Esophagus muscularis mucosa (tissue), 4 donors: ENCODE measurements at regions not wholly inside any gene's neighbourhood (a gene's known extent, or its start where the extent isn't known, plus 50 kb on each side); places are given as distances from the start of the nearest gene placed in this dataset.
"Not testable (repeated sequence)": the region's sequence is repeated elsewhere in the genome, so short reads cannot be mapped to it uniquely, and the experiment has no call there.

Experiments used
- DNase-seq: peaks from one replicate; pipeline ENCODE4 v3.0.0-alpha.2; 2017; ENCODE audit errors: extremely low spot score
- H3K27ac ChIP-seq, 4 donors: fragments of 200-600 bp; sonication (generic); replicated peaks in 1 of 4; 1 replicate in 3 of 4; 2 replicates in 1 of 4; pipeline ENCODE4 v1.5.1; 2016 to 2019; ENCODE audit warnings: mild to moderate bottlenecking in 1 of 4
- H3K27me3 ChIP-seq, 4 donors: fragments of 200-600 bp; sonication (generic); one replicate each; pipeline versions ENCODE4 v1.5.1 to v1.6.0; 2016 to 2019
- H3K36me3 ChIP-seq, 4 donors: fragments of 200-600 bp; sonication (generic); one replicate each; pipeline ENCODE4 v1.5.1; 2016 to 2019
- H3K4me1 ChIP-seq, 4 donors: fragments of 200-600 bp; sonication (generic); one replicate each; pipeline ENCODE4 v1.5.1; 2016 to 2019
- H3K4me3 ChIP-seq, 4 donors: fragments of 200-600 bp; sonication (generic); 1 replicate in 2 of 4; 2 replicates in 2 of 4; pipeline ENCODE4 v1.5.1; 2016 to 2019; ENCODE audit warnings: mild to moderate bottlenecking in 4 of 4, moderate library complexity in 1 of 4
- H3K9me3 ChIP-seq, 4 donors: fragments of 200-600 bp; sonication (generic); 1 replicate in 3 of 4; 2 replicates in 1 of 4; pipeline ENCODE4 v1.5.1; 2016 to 2019
- EP300 ChIP-seq: sonication (generic); formaldehyde crosslinking; IDR thresholded peaks from one replicate; pipeline ENCODE4 v1.6.1; 2017; ENCODE audit warnings: antibody characterized with exemption
- POLR2A ChIP-seq: fragments of 450-650 bp; IDR thresholded peaks from one replicate; pipeline ENCODE4 v1.6.1; 2017; ENCODE audit warnings: antibody characterized with exemption, moderate library complexity, mild to moderate bottlenecking, low read depth
- POLR2AphosphoS5 ChIP-seq, 2 donors: sonication (generic); formaldehyde crosslinking; IDR thresholded peaks; one replicate each; pipeline ENCODE4 v1.6.1; 2017; ENCODE audit warnings: antibody characterized with exemption in 2 of 2
- WGBS: methylation state at CpG from one replicate; pipeline ENCODE4 v1.1.5; 2018; 5-methylcytosine and 5-hydroxymethylcytosine counted together
- intact Hi-C: fragments of 100-400 bp; cut with DNase I; formaldehyde crosslinking; loops from one replicate; pipeline ENCODE4 v1.15.1; 2023
- TF ChIP-seq, protein P1 (sequence below), 3 experiments: fragments of 200-600 bp in 2 of 3; fragments of 450-650 bp in 1 of 3; sonication (generic) in 2 of 3; IDR thresholded peaks; one replicate each; pipeline ENCODE4 v1.5.1; 2017 to 2019; ENCODE audit warnings: antibody characterized with exemption in 3 of 3, mild to moderate bottlenecking in 2 of 3, moderate library complexity in 1 of 3

DNA sequence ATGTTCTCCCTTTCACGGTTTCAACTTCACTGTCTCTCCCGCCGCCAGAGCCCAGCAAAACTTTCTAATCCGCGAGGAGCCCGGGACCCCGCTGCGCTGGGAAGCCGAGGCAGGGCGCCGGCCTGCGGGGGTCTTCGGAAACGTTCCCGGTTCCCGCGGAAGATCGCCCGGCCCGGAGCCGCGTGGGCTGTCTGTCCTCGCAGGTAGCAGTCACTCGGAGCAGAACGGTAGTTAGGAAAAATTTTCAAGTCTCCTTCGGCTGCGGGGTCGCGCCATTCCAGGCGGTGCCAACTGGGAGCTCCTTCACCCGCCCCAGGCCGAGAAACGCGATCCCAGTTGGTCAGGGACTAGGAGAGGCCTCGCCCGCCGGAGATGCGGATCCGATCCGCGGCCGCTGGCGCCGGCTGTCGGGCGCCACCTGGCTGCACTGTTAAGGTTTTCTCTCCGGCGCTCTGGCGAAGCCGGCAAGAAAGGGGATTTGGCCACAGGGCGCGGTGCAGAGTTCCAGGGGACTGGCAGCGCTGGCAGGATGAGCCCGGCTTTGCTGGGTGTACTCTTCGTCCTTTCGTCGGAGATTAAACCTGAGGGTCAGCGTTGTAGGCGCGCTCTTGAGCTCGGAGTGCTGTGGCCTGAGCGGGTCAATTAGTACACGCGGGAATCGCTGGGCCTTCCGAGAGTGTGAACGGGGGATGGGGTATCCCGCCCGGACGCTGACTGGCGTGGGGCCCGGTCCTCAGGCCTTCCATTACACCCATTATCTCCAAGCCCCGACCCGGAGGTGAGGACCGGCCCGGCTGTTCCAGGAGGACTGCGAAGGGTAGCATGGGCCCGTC, 135.4 kb downstream of the KCNJ12 start:
- H3K27me3 ChIP-seq = peaks cover 0 to 9% (median 0%) of the 10 kb centered on the region in 4 donors
- intact Hi-C loops = loop anchor here (2.0 to 10.0 kb wide), 4 partner anchors 55 to 389 kb away; no protein-coding TSS in a partner anchor
- H3K4me1 ChIP-seq = peaks cover 9 to 19% (median 18%) of the 10 kb centered on the region in 4 donors
- peak overlapping the region; percentile 56 to 67 (median 58) for H3K4me3 ChIP-seq
- DNase-seq = no peak
- no peaks in the 10 kb centered on the region for H3K9me3 ChIP-seq
- no peaks in the 10 kb centered on the region for H3K36me3 ChIP-seq
- TF ChIP-seq, protein P1, sequence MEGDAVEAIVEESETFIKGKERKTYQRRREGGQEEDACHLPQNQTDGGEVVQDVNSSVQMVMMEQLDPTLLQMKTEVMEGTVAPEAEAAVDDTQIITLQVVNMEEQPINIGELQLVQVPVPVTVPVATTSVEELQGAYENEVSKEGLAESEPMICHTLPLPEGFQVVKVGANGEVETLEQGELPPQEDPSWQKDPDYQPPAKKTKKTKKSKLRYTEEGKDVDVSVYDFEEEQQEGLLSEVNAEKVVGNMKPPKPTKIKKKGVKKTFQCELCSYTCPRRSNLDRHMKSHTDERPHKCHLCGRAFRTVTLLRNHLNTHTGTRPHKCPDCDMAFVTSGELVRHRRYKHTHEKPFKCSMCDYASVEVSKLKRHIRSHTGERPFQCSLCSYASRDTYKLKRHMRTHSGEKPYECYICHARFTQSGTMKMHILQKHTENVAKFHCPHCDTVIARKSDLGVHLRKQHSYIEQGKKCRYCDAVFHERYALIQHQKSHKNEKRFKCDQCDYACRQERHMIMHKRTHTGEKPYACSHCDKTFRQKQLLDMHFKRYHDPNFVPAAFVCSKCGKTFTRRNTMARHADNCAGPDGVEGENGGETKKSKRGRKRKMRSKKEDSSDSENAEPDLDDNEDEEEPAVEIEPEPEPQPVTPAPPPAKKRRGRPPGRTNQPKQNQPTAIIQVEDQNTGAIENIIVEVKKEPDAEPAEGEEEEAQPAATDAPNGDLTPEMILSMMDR (IDR thresholded peaks at IDR 0.05) = peak; percentile 44 to 84 (median 83)
- TF ChIP-seq POLR2A = no peak
- peak overlapping the region; percentile 43 to 63 (median 50) for H3K27ac ChIP-seq
- WGBS = 2% methylated on average over 35 of the region's 78 CpGs

DNA sequence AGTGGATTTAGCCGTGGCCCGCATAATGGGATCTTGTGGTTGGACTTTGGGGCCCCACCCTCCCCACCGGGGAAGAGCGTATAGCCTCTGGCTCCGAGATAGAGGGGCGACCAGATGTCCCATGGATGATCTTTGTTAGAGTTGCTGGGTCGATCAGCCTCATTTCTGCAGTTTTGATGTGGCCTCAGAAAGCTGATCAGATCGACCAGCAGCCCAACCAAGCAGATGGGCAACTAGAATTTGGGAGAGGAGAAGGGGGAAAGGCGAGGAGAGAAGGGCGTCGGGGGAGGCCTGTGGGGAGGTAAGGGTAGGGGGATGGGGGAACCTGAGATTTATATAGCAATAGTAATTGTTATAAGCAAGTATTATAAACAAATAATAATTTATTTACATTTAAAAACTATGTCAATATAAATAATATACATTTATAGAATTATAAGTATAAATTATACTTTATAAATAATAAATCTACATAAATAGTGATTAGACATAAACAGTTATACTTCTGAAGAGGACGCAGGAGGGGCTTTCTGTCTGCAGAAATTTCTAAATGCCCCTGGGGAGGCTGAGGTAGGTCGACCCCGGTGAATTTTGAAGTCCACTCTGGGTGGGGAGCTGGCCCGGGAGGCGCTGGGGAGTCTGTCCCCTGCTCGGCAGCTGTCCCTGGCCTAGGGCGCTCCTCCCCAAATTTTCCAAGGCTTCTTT, 136.3 kb downstream of the KCNJ12 start:
- Histone ChIP-seq H3K9me3 (no peaks in the 10 kb centered on the region), H3K4me1 (peaks cover 9 to 19% (median 18%) of the 10 kb centered on the region in 4 donors), H3K27ac (peak overlapping the region in 1 of 4 donors; percentile 63), H3K4me3 (peak overlapping the region; percentile 12 to 36 (median 16)), H3K27me3 (peaks cover 0 to 8% (median 0%) of the 10 kb centered on the region in 4 donors), H3K36me3 (no peaks in the 10 kb centered on the region)
- 70% methylated on average over 16 of the region's 18 CpGs for WGBS
- intact Hi-C loops = loop anchor here (2.0 to 10.0 kb wide), 3 partner anchors 198 to 390 kb away; no protein-coding TSS in a partner anchor
- peak; percentile 7 for DNase-seq
- no peak for TF ChIP-seq POLR2A

DNA sequence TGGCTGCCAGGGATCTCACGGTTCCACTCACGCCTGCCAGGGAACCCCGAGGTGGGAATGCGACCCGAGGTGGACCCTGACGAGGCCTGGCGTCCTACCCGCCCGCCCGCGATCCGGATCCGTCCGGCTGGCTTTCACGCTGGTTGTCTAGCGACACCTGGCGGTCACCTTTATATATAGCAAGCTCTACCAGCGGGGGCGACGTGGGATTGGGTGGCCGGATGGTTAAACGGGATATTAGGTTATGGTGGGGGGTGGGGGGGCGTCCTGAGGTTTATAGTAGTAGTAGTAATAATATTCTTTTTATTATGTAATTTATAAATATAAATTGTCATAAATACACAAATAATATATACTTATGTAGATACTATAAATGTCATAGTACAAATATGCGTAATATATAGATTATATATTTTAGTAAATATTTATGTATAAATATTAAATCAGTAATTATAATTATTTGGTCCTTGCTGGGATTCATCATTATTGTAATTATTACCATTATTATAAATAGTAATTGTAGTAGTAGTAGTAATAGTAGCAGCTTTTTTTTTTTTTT, 136.9 kb downstream of the KCNJ12 start:
- 5% methylated on average over 14 of the region's 24 CpGs for WGBS
- TF ChIP-seq, protein P1 (IDR thresholded peaks at IDR 0.05) = peak; percentile 68 to 84 (median 77)
- TF ChIP-seq POLR2A = no peak
- no peak for TF ChIP-seq EP300
- peak in 1 of 2 donors; percentile 65 for TF ChIP-seq POLR2AphosphoS5 (IDR thresholded peaks at IDR 0.05)
- Histone ChIP-seq H3K36me3 (no peaks in the 10 kb centered on the region), H3K27ac (no peak overlapping the region), H3K27me3 (peaks cover 0 to 8% (median 0%) of the 10 kb centered on the region in 4 donors), H3K4me1 (peaks cover 9 to 19% (median 18%) of the 10 kb centered on the region in 4 donors), H3K9me3 (no peaks in the 10 kb centered on the region), H3K4me3 (peak overlapping the region; percentile 12 to 36 (median 16))
- peak; percentile 94 for DNase-seq
- intact Hi-C loops = loop anchor here (2.0 to 10.0 kb wide), 3 partner anchors 198 to 391 kb away; no protein-coding TSS in a partner anchor

DNA sequence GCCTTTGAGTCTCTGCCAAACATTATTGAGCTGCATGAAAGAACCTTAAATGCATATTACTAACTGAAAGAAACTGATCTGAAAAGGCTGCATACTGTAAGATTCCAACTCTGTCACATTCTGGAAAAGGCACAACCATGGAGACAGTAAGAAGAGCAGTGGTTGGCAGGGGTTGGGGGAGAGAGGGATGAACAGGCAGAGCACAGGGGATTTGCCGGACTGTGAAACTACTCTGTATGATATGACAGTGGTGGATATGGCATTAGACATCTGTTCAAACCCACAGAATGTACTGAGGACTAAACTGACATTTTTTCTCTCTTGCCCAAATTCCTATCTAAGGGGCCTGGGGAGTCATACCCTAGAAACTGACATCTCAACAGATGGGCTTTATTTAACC, 138.4 kb downstream of the KCNJ12 start:
- intact Hi-C loops = loop anchor here (5.0 to 10.0 kb wide), 2 partner anchors 200 to 392 kb away; no protein-coding TSS in a partner anchor
- H3K4me1 ChIP-seq = peaks cover 9 to 19% (median 18%) of the 10 kb centered on the region in 4 donors
- not testable (repeated sequence) for H3K9me3 ChIP-seq, H3K36me3 ChIP-seq, H3K4me3 ChIP-seq, H3K27ac ChIP-seq, H3K27me3 ChIP-seq
- DNase-seq = peak; percentile 68
- WGBS = 100% methylated on average over 1 of the region's 1 CpG

DNA sequence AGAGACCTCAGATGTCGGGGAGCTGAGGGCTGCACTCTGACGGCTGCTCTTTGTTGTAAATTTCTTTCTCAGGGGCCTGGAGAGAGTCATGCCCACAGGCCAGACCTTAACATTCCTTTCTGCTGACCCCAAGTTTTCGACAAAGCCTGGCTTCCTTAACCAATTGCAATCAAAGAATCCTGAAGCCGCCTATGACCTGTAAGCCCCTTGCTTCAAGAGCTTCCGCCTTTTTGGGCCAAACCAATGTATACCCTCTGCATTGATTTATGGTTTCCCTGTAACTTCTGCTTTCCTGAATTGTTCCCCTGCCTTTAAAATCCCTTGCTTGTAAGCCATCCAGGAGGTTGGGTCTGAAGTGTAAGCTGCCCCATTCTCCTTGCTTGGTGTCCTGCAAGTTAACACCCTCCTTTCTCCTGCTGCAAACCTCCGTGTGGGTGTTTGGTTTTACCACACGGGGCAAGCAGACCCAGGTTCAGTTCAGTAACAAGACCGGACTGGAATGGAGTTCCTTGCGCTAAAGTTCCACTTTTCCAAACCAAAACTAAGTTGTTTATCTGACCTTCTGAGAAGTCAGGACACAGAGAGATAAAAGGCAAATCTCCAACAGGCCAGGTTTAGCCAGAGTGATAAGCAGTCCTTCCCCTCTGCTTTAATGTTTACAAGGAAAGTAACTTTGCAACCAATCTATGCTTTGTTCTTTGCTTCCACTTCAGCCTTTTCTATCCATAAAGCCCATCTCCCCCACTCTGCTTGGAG, 141.6 kb downstream of the KCNJ12 start:
- 69% methylated on average over 9 of the region's 9 CpGs for WGBS
- H3K27ac ChIP-seq = no peak overlapping the region
- no peaks in the 10 kb centered on the region for H3K9me3 ChIP-seq
- DNase-seq = no peak
- H3K36me3 ChIP-seq = no peaks in the 10 kb centered on the region
- H3K4me1 ChIP-seq = peaks cover 2 to 3% (median 2%) of the 10 kb centered on the region in 4 donors
- intact Hi-C loops = loop anchor here (10.0 kb wide), 1 partner anchor 203 kb away; no protein-coding TSS in a partner anchor
- no peaks in the 10 kb centered on the region for H3K27me3 ChIP-seq
- no peak overlapping the region for H3K4me3 ChIP-seq
- TF ChIP-seq POLR2A (no peak), POLR2AphosphoS5 (IDR thresholded peaks at IDR 0.05) (no peak), EP300 (no peak)
- TF ChIP-seq, protein P1 (IDR thresholded peaks at IDR 0.05) = no peak
